Globus pallidus (tissue), 1 donor: ENCODE measurements at regions not wholly inside any gene's neighbourhood (a gene's known extent, or its start where the extent isn't known, plus 50 kb on each side); places are given as distances from the start of the nearest gene placed in this dataset.

ENCODE experiments used
- DNase-seq: peaks from one replicate; pipeline ENCODE4 v3.0.0-alpha.2; 2015; ENCODE audit warnings: low spot score

- DNase-seq: peak; percentile 47
Measured at GRCh38 chr4:145234091-145234706, 53.8 kb upstream of the OTUD4 start.

- DNase-seq: no peak
Measured at GRCh38 chr4:145231906-145232700, 51.7 kb upstream of the OTUD4 start.

- DNase-seq: no peak
Measured at GRCh38 chr4:145230726-145231125, 50.3 kb upstream of the OTUD4 start.
